Stomach (tissue), 8 donors: ENCODE measurements at regions not wholly inside any gene's neighbourhood (a gene's known extent, or its start where the extent isn't known, plus 50 kb on each side); places are given as distances from the start of the nearest gene placed in this dataset.

Experiments used
- DNase-seq, 2 donors: peaks; one replicate each; pipeline versions ENCODE4 v3.0.0 to v3.0.0-alpha.2; 2013 to 2019
- H3K27ac ChIP-seq, 5 donors: fragments of 200-600 bp in 4 of 5; sonication (generic) in 4 of 5; one replicate each; pipeline ENCODE4 v1.5.1; 2013 to 2019; ENCODE audit warnings: mild to moderate bottlenecking in 1 of 5, moderate library complexity in 1 of 5
- H3K27me3 ChIP-seq, 3 donors: fragments of 200-600 bp; sonication (generic); one replicate each; pipeline ENCODE4 v1.5.1; 2017 to 2019; ENCODE audit warnings: mixed run types in 1 of 3
- H3K36me3 ChIP-seq, 4 donors: fragments of 200-600 bp; sonication (generic); 1 replicate in 3 of 4; 2 replicates in 1 of 4; pipeline ENCODE4 v1.5.1; 2016 to 2019
- H3K4me1 ChIP-seq, 4 donors: fragments of 200-600 bp; sonication (generic); one replicate each; pipeline ENCODE4 v1.5.1; 2016 to 2019
- H3K4me3 ChIP-seq, 4 donors: fragments of 200-600 bp; sonication (generic) in 3 of 4; one replicate each; pipeline ENCODE4 v1.5.1; 2016 to 2019; ENCODE audit warnings: mild to moderate bottlenecking in 1 of 4
- H3K9me3 ChIP-seq, 4 donors: fragments of 200-600 bp; sonication (generic); one replicate each; pipeline ENCODE4 v1.5.1; 2016 to 2019
- CTCF ChIP-seq, 7 experiments: fragments of 450-650 bp in 4 of 7; fragments of 200-600 bp in 3 of 7; sonication (generic) in 3 of 7; IDR thresholded peaks; one replicate each; pipeline ENCODE4 v1.5.1; 2016 to 2019; ENCODE audit warnings: antibody characterized with exemption in 7 of 7, control low read depth in 2 of 7, mild to moderate bottlenecking in 1 of 7
- EP300 ChIP-seq: sonication (generic); formaldehyde crosslinking; IDR thresholded peaks from one replicate; pipeline ENCODE4 v1.6.1; 2017; ENCODE audit warnings: antibody characterized with exemption
- POLR2A ChIP-seq, 4 donors: fragments of 450-650 bp; IDR thresholded peaks; one replicate each; pipeline ENCODE4 v1.6.1; 2016; ENCODE audit warnings: antibody characterized with exemption in 4 of 4, control low read depth in 2 of 4, mild to moderate bottlenecking in 1 of 4, moderate library complexity in 1 of 4
- POLR2AphosphoS5 ChIP-seq, 3 donors: sonication (generic); formaldehyde crosslinking; IDR thresholded peaks; one replicate each; pipeline ENCODE4 v1.6.1; 2016; ENCODE audit warnings: antibody characterized with exemption in 3 of 3
- WGBS, 5 donors: extraction: QIAGEN DNeasy Blood & Tissue Kit in 3 of 5; methylation state at CpG; one replicate each; pipeline versions ENCODE4 v1.1.5 to v1.1.7; 2013 to 2018; 5-methylcytosine and 5-hydroxymethylcytosine counted together
- intact Hi-C: fragments of 100-400 bp; cut with DNase I; formaldehyde crosslinking; loops from one replicate; pipeline ENCODE4 v1.15.1; 2023; ENCODE audit warnings: low total_unique reads
- donor health status: healthy with polysubstance abuse.
- donor health status: Bipolar disorder and iron deficiency.
- donor health status: healthy.

- 52 to 87% (median 61%) methylated on average over 1 of the region's 1 CpG for WGBS, 5 donors
- intact Hi-C loops = no loop called here
Observed at GRCh38 chr6:139628270-139628669, 253.8 kb upstream of the CITED2 start.

GRCh38 chr6:139627091-139627490 lies 252.6 kb upstream of the CITED2 start:
- Histone ChIP-seq H3K9me3 (no peaks in the 10 kb centered on the region), H3K4me3 (no peak overlapping the region), H3K4me1 (peaks cover 0 to 3% (median 0%) of the 10 kb centered on the region in 4 donors), H3K36me3 (no peaks in the 10 kb centered on the region), H3K27me3 (no peaks in the 10 kb centered on the region), H3K27ac (no peak overlapping the region)
- intact Hi-C loops = no loop called here
- TF ChIP-seq POLR2AphosphoS5 (IDR thresholded peaks at IDR 0.05) (no peak), EP300 (no peak), POLR2A (IDR thresholded peaks at IDR 0.05) (no peak), CTCF (IDR thresholded peaks at IDR 0.05) (no peak)
- no peak for DNase-seq
- 52 to 68% (median 61%) methylated on average over 1 of the region's 1 CpG for WGBS, 5 donors

More at GRCh38 chr6:139628270-139628669, 253.8 kb upstream of the CITED2 start:
- TF ChIP-seq POLR2A (IDR thresholded peaks at IDR 0.05) (no peak), CTCF (IDR thresholded peaks at IDR 0.05) (no peak), EP300 (no peak), POLR2AphosphoS5 (IDR thresholded peaks at IDR 0.05) (no peak)
- Histone ChIP-seq H3K27ac (no peak overlapping the region), H3K27me3 (no peaks in the 10 kb centered on the region), H3K36me3 (no peaks in the 10 kb centered on the region), H3K4me1 (peaks cover 0 to 3% (median 0%) of the 10 kb centered on the region in 4 donors), H3K9me3 (no peaks in the 10 kb centered on the region), H3K4me3 (no peak overlapping the region)
- peak in 1 of 2 donors; percentile 69 for DNase-seq

- Histone ChIP-seq H3K27me3 (no peaks in the 10 kb centered on the region), H3K4me3 (no peak overlapping the region), H3K27ac (no peak overlapping the region), H3K4me1 (peaks cover 0 to 3% (median 0%) of the 10 kb centered on the region in 4 donors), H3K9me3 (no peaks in the 10 kb centered on the region), H3K36me3 (no peaks in the 10 kb centered on the region)
- peak in 1 of 2 donors; percentile 31 for DNase-seq
- 52 to 61% (median 53%) methylated on average over 5 of the region's 5 CpGs for WGBS, 5 donors
- intact Hi-C loops = no loop called here
- TF ChIP-seq POLR2A (IDR thresholded peaks at IDR 0.05) (no peak), POLR2AphosphoS5 (IDR thresholded peaks at IDR 0.05) (no peak), EP300 (no peak), CTCF (IDR thresholded peaks at IDR 0.05) (no peak)
Observed at GRCh38 chr6:139625998-139626975, 251.8 kb upstream of the CITED2 start.

- no peaks in the 10 kb centered on the region for H3K27me3 ChIP-seq
- intact Hi-C loops = no loop called here
- H3K27ac ChIP-seq = no peak overlapping the region
- TF ChIP-seq EP300 = no peak
- H3K4me1 ChIP-seq = peaks cover 0 to 3% (median 0%) of the 10 kb centered on the region in 4 donors
- no peak overlapping the region for H3K4me3 ChIP-seq
- H3K36me3 ChIP-seq = no peaks in the 10 kb centered on the region
- 75 to 81% (median 79%) methylated on average over 6 of the region's 6 CpGs for WGBS, 5 donors
- H3K9me3 ChIP-seq = no peaks in the 10 kb centered on the region
- DNase-seq = no peak
Observed at GRCh38 chr6:139625081-139625939, 250.9 kb upstream of the CITED2 start.
